CD4-positive, alpha-beta T cell treated with Interleukin-15 for 4 hours (primary cell): ENCODE measurements at regions not wholly inside any gene's neighbourhood (a gene's known extent, or its start where the extent isn't known, plus 50 kb on each side); places are given as distances from the start of the nearest gene placed in this dataset.
"Not testable (repeated sequence)": the region's sequence is repeated elsewhere in the genome, so short reads cannot be mapped to it uniquely, and the experiment has no call there.

ENCODE experiments used
- DNase-seq: peaks from one replicate; pipeline ENCODE4 v3.0.0-alpha.2; 2020; ENCODE audit warnings: low spot score

GRCh38 chr12:76177821-76178220, 93.3 kb upstream of the NAP1L1 start:
- no peak for DNase-seq

GRCh38 chr12:76176940-76177339, 92.5 kb upstream of the NAP1L1 start:
- DNase-seq = no peak

- not testable (repeated sequence) for DNase-seq
These were observed 91.5 kb upstream of the NAP1L1 start for GRCh38 chr12:76175946-76176345.

GRCh38 chr12:76173756-76174155, 89.3 kb upstream of the NAP1L1 start:
- DNase-seq = no peak

- DNase-seq = peak; percentile 70
These were observed 74.2 kb upstream of the NAP1L1 start for GRCh38 chr12:76158518-76159321.

- DNase-seq = no peak
These were observed 72.2 kb upstream of the NAP1L1 start for GRCh38 chr12:76156726-76157125.

GRCh38 chr12:76156314-76156713, 71.8 kb upstream of the NAP1L1 start:
- no peak for DNase-seq

- DNase-seq = no peak
These were observed 70.7 kb upstream of the NAP1L1 start for GRCh38 chr12:76155157-76155670.

GRCh38 chr12:76153616-76154015, 69.1 kb upstream of the NAP1L1 start:
- no peak for DNase-seq

- DNase-seq = no peak
These were observed 67.8 kb upstream of the NAP1L1 start for GRCh38 chr12:76152181-76152807.

- peak; percentile 33 for DNase-seq
These were observed 59.7 kb upstream of the NAP1L1 start for GRCh38 chr12:76144245-76144549.

- no peak for DNase-seq
These were observed 59.1 kb upstream of the NAP1L1 start for GRCh38 chr12:76143343-76144244.

GRCh38 chr12:76142305-76142704, 57.8 kb upstream of the NAP1L1 start:
- no peak for DNase-seq

GRCh38 chr12:76138656-76139055, 54.2 kb upstream of the NAP1L1 start:
- no peak for DNase-seq

- DNase-seq = no peak
These were observed 53.1 kb upstream of the NAP1L1 start for GRCh38 chr12:76137606-76138005.

- DNase-seq = no peak
These were observed 51.0 kb upstream of the NAP1L1 start for GRCh38 chr12:76135456-76135855.
